ENCODE measurements at regions not wholly inside any gene's neighbourhood (a gene's known extent, or its start where the extent isn't known, plus 50 kb on each side); places are given as distances from the start of the nearest gene placed in this dataset.
A peak's percentile ranks its signal among the peaks of the same experiment; 100 is the strongest.
"Not testable (repeated sequence)": the region's sequence is repeated elsewhere in the genome, so short reads cannot be mapped to it uniquely, and the experiment has no call there.

- no peak for DNase-seq
These were observed 62.5 kb upstream of the ENPP6 start for GRCh38 chr4:184280137-184280536.

GRCh38 chr4:184279496-184280061 lies 61.9 kb upstream of the ENPP6 start:
- no peak for DNase-seq

DNA sequence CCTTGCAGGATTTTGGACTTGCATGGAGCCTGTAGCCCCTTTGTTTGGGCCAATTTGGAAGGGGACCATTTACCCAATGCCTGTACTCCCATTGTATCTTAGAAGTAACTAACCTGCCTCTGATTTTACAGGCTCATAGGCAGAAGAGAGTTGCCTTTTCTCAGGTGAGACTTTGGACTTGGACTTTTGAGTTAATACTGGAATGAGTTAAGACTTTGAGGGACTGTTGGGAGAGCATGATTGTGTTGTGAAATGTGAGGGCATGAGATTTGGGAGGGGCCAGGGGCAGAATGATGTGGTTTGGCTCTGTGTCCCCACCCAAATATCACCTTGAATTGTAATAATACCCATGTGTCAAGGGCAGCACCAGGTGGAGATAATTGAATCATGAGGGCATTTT lies 60.1 kb upstream of the ENPP6 start:
- not testable (repeated sequence) for DNase-seq

DNA sequence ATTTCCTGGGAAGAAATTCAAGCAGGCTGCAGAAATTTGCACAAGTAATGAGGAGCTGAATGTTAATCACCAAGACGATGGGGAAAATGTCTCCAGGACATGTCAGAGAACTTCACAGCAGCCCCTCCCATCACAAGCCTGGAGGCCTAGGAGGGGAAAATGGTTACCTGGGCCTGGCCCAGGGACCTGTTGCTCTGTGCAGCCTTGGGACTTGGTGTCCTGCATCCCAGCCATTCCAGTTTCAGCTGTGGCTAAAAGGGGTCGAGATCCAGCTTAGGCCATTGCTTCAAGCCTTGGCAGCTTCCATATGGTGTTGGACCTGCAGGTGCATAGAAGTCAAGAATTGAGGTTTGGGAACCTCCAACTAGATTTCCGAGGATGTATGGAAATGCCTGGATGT lies 59.3 kb upstream of the ENPP6 start:
- DNase-seq = not testable (repeated sequence)

DNA sequence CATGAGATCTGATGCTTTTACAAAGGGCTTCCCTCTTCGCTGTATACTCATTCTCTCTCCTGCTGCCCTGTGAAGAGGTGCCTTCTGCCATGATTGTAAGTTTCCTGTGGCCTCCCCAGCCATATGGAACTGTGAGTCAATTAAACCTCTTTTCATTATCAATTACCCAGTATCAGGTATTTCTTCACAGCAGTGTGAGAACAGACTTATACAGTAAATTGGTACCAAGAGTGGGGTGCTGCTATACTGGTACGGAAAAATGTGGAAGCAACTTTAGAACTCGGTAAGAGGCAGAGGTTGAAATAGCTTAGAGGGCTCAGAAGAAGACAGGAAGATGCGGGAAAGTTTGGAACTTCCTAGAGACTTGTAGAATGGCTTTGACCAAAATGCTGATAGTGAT lies 58.7 kb upstream of the ENPP6 start:
- DNase-seq = not testable (repeated sequence)

DNA sequence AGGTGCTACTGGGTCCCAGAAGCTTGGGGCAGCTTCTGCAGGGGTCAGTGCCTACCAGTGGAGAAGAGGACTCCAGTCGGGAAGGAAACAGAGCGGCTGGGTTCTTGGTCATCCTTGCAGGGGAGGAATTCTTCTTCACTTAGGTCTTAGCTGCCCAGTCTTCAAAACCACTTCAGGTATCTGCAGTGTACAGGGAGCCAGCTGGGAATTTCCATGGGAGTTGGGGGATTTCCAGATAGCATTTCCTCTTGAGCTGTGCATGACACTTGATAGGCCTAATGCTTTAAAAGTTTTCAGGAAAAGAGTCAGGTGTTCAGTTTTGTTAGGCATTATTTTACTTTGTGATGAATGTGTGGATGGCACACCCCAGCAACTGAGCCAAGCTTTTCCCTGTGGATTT lies 58.1 kb upstream of the ENPP6 start:
- no peak for DNase-seq

GRCh38 chr4:184274286-184274951 lies 56.7 kb upstream of the ENPP6 start:
- DNase-seq = no peak

DNA sequence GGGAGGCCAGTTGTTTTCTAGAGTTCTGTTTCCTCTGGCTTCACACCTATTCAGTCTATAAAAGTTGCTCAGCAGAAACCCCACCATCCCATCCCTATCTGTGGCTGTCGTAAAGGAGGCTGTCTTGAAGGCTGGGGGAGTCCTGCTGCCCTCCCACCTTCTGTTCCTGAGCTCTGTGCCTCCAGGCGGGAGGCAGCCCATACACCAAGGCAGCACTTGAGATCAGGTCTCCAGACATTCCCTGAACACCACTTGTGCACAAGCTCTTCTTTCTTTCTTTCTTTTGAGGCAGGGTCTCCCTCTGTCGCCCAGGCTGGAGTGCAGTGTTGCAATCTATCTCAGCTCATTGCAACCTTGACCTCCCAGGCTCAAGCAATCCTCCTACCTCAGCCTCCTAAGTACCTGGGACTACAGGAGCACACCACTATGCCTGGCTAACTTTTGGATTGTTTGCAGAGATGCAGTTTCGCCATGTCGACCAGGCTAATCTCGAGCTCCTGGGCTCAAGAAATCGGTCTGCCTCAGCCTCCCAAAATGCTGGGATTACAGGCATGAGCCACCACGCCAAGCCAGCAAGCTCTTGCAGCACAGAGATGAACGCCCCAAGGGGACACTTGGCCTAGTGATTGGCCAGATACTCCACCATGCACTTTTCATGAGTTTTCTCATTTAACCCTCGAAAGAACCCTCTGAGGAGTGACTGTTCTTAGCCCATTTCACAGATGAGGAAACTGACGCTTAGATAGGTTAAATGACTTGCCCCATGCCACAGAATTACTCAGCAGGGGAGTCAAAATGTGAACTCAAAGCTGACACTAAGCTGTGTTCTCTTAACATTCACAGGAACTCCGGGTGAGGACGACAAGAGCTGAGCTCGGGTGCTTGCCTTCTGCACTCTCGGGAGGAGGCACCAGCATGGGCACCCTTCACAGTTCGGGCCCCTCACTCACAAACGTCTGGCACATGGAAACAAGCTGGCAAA lies 55.8 kb upstream of the ENPP6 start:
- DNase-seq = no peak

GRCh38 chr4:184270808-184271413 lies 53.2 kb upstream of the ENPP6 start:
- no peak for DNase-seq

DNA sequence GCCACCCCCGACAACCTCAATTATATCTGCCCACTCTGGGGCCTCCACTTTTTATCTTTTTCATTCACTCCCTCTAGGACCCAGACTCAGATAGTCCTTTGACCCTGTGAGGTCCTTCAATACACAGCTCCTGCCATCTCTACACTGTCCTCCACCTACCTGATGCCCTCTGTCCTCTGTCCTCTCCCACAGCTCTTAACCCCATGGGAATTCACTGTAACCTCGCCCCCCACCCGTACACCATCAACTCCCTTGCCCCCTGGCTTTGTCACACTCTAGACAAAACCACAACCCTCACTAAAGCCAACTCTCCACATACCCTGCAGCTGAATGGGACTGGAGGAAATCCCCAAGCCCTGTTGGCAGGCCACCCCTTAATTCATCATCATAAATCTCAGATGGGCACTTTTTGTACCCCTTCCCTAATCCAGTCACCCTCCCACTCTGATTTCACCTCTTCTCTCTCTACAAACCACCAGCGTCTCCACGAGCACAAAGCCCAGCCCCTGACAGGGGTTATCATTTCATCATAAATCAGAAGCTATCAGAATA lies 52.3 kb upstream of the ENPP6 start:
- DNase-seq = no peak

- DNase-seq = no peak
These were observed 51.0 kb upstream of the ENPP6 start for GRCh38 chr4:184268584-184269160.

DNA sequence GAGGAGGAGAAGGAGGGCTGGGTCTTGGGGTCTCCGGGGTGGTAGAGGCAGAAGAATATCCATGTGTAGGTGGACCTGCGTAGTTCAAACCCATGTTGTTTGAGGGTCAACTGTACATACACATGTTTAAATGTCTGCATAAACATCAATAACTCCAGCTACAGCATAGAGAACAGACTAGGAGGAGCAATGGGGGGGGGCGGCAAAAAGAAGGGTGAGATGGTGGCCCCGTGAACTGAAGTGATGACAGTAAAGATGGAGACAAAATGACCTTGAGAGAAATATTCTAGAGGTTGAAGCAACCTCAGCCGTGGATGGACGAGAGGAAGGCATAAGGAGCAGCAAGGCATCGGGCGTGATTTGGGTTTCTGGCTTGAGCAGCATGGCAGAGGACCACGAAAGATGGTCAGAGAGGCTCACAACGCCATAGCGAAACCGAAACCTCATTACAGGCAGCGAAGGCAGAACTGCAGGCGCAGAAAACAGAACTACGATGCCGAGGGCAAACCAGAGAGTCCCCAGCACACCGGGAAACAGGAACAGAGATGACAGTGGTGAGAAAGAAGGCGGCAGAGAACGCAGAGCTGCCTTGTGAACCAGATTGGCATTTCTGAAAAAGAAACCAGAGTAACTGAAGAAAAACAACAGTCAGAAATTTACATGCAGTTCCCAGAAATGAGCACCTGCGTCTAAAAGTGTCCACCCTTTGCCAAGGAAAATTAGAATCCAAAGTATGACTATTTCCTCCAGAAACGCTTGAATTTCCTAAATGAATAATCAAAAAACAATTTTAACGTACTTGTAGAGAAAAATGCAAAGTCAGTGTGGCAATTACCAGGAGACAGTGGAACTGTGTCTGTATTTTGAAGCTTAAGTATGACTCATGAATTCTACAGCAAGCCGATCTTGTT lies 50.3 kb upstream of the ENPP6 start:
- peak; percentile 82 to 84 for DNase-seq
